NCI-H748 (cell line): ENCODE measurements at regions not wholly inside any gene's neighbourhood (a gene's known extent, or its start where the extent isn't known, plus 50 kb on each side); places are given as distances from the start of the nearest gene placed in this dataset.

Source experiments
- DNase-seq: peaks from one replicate; lab custom pipeline; 2025; ENCODE audit not compliant: unreplicated experiment; lab: John Stamatoyannopoulos, UW

DNA sequence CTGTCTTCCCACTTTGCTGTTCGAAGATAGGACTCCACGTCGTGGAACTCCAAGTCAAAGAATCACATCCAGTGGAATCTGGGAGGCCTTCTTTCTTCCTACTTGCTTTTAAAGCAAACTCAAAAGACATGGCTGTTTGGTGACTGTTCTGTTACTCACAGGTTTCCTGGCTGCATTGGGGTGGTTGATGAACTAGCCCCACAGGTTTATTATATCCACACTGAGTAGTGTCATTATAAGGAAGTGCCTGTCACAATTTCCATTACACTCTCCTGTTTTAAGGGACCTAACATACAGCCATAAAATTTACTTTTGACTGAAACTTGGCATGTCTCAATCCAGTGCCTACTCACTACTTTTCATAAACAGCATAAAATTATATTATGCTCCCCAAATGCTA, 287.3 kb upstream of the SP4 start:
- DNase-seq: no peak

DNA sequence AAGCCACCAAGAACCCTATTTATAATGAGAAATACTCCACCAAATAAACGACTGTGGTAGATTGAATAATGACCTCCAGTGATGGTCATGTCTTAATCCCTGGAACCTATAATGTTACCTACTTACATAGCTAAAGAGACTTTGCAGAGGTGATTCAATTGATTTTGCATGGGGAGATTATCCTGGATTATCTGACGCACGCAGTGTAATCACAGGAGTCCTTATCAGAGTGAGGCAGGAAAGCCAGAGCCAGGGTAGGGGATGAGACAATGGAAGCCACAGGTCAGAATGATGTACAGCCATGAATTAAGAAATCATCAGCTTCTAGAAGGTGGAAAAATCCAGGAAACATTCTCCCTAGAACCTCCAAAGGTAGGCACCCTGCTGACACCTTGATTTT, 286.4 kb upstream of the SP4 start:
- DNase-seq: no peak

- DNase-seq: no peak
These were observed 285.8 kb upstream of the SP4 start for GRCh38 chr7:21142081-21142480.

- peak; percentile 16 for DNase-seq
These were observed 281.1 kb upstream of the SP4 start for GRCh38 chr7:21146642-21147423.

DNA sequence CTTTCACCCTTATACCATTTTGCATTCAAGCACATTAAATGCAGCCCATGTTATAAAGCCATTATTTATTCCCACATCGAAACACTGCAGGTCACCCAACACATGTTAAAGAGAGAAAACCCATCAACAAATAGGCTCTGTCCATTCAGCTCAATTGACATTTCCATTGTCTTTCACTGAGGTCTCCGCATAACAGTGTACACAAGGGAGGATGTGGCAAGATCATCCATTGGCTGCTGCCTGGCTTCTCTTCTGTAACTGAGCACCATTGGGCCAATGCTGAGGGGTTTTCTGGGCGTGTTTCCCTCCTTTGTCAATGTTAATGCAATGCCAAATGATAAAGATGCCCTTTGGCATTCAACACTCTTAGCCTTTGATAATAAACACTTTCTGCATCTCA, 278.1 kb upstream of the SP4 start:
- peak; percentile 87 for DNase-seq

DNA sequence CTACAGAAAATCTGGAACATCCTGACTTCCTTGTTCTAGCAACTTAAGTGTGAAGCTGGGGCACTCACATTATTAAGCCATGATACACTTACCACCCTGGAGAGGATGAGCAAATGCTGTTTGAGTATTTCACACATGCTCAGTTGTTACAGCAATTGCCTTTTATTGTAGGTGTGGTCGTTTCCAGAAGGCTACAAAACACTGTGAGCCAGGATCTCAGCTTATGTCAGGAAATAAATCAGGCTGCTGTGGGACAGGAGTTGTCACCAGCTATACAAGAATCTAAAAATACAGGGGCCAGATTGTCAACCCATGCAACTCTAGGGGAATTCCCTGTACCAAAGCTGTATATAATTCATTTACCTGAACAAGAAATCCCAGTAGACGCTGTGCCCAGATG, 273.3 kb upstream of the SP4 start:
- DNase-seq: no peak

GRCh38 chr7:21159506-21159905, 268.4 kb upstream of the SP4 start:
- no peak for DNase-seq

- no peak for DNase-seq
These were observed 267.5 kb upstream of the SP4 start for GRCh38 chr7:21160401-21160800.

GRCh38 chr7:21167942-21168341, 259.9 kb upstream of the SP4 start:
- no peak for DNase-seq

- DNase-seq: peak; percentile 58
These were observed 258.0 kb upstream of the SP4 start for GRCh38 chr7:21169667-21170580.

- DNase-seq: no peak
These were observed 255.1 kb upstream of the SP4 start for GRCh38 chr7:21172800-21173199.

- DNase-seq: no peak
These were observed 254.4 kb upstream of the SP4 start for GRCh38 chr7:21173436-21173835.

- DNase-seq: no peak
These were observed 252.2 kb upstream of the SP4 start for GRCh38 chr7:21175714-21176113.

GRCh38 chr7:21184942-21185652, 242.8 kb upstream of the SP4 start:
- no peak for DNase-seq

- DNase-seq: no peak
These were observed 242.1 kb upstream of the SP4 start for GRCh38 chr7:21185653-21186265.

- no peak for DNase-seq
These were observed 236.4 kb upstream of the SP4 start for GRCh38 chr7:21191321-21192073.

- DNase-seq: no peak
These were observed 235.2 kb upstream of the SP4 start for GRCh38 chr7:21192657-21193056.

DNA sequence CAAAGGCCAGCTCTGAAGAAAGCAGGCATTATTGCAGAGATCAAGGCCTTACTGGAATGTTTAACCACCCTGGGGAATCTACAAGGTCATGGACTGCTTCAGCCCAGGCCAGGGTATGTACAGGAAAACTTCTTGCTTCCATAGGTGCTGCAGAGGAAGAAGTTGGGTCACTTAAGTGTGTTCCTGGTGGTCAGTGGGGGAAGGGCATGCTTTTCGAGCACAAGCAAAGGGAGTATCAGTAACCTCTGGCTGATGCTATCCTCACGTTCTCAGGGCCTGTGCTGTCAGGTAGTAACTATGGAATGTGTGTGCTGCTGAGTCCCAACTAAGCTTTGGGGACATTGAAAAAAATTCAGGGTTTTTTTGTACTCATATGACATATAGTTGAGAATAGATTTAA, 234.0 kb upstream of the SP4 start:
- no peak for DNase-seq

DNA sequence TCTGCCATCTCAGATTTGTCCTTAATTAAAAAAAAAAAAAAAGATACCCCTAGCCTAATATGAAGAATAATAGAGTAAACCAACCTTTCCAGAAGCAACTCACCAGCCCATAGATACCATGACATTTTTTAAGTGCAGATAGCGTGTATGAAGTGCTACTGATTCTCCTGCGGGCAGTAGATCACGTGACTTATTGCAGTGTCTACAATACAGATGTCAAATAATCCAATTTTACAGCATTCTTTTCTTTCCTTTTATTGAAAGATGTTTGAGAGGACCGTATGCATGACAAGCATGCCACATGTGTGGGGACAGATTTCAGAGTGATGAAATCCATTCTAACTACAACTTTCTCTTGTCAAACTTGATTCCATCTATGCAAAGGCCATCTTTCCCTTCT, 232.9 kb upstream of the SP4 start:
- no peak for DNase-seq

GRCh38 chr7:21198921-21199320, 229.0 kb upstream of the SP4 start:
- DNase-seq: no peak
